H1 (cell line): ENCODE measurements at regions not wholly inside any gene's neighbourhood (a gene's known extent, or its start where the extent isn't known, plus 50 kb on each side); places are given as distances from the start of the nearest gene placed in this dataset.

ENCODE experiments used
- CTCF ChIA-PET: fragments of 300-600 bp; sonication (Branson Sonifier 250); formaldehyde crosslinking; loops from one replicate; lab custom pipeline; 2021; ENCODE audit not compliant: partially characterized antibody; lab: Charles Lee
- POLR2A ChIA-PET: fragments of 300-600 bp; sonication (Branson Sonifier 250); formaldehyde crosslinking; loops from one replicate; lab custom pipeline; 2021; ENCODE audit warnings: inconsistent platforms; ENCODE audit not compliant: partially characterized antibody; lab: Charles Lee
- DNase-seq, 2 experiments: peaks; one replicate each; pipeline versions ENCODE4 v3.0.0 to v3.0.0-alpha.2; 2010 to 2022; ENCODE audit warnings: low spot score in 2 of 2, low read depth in 1 of 2, mixed read lengths in 1 of 2
- FAIRE-seq: peaks from 2 replicates; lab custom pipeline; 2011; peaks lifted over from hg19 to GRCh38; lab: Jason Lieb, UNC
- H2AFZ ChIP-seq: 2 replicates; pipeline ENCODE4 v1.8.1; 2012; ENCODE audit warnings: low read length, inconsistent platforms
- H2AK5ac ChIP-seq: 2 replicates; pipeline ENCODE4 v1.6.1; 2013; ENCODE audit warnings: low read depth, low read length
- H2BK120ac ChIP-seq: replicated peaks from 2 replicates; pipeline ENCODE3; 2013; ENCODE audit warnings: low read depth, low read length, inconsistent platforms
- H2BK12ac ChIP-seq: 2 replicates; pipeline ENCODE4 v1.6.1; 2013; ENCODE audit warnings: low read depth, low read length
- H2BK15ac ChIP-seq: 2 replicates; pipeline ENCODE4 v1.6.1; 2013; ENCODE audit warnings: low read length
- H2BK20ac ChIP-seq: 2 replicates; pipeline ENCODE4 v1.6.1; 2013; ENCODE audit warnings: low read length
- H2BK5ac ChIP-seq: 2 replicates; pipeline ENCODE4 v1.6.1; 2013; ENCODE audit warnings: low read depth, low read length
- H3K14ac ChIP-seq: 2 replicates; pipeline ENCODE4 v1.6.1; 2013; ENCODE audit warnings: inconsistent platforms; ENCODE audit not compliant: insufficient read length
- H3K18ac ChIP-seq: 2 replicates; pipeline ENCODE4 v1.6.1; 2013; ENCODE audit warnings: low read length; ENCODE audit errors: extremely low read depth
- H3K23ac ChIP-seq: 2 replicates; pipeline ENCODE4 v1.6.1; 2013; ENCODE audit warnings: inconsistent platforms; ENCODE audit not compliant: insufficient read length
- H3K23me2 ChIP-seq: 2 replicates; pipeline ENCODE4 v1.6.1; 2013; ENCODE audit warnings: low read depth, low read length
- H3K27ac ChIP-seq: 2 replicates; pipeline ENCODE4 v1.6.1; 2011; ENCODE audit warnings: low read depth, low read length, inconsistent platforms
- H3K27me3 ChIP-seq, 4 experiments: replicated peaks in 1 of 4; 1 replicate in 1 of 4; 2 replicates in 3 of 4; pipeline versions ENCODE4 v1.6.1 to v1.8.1; 2011 to 2013; ENCODE audit warnings: low read length in 3 of 4, mild to moderate bottlenecking in 3 of 4, inconsistent platforms in 2 of 4, mixed read lengths in 2 of 4, moderate library complexity in 1 of 4; ENCODE audit not compliant: control insufficient read depth in 3 of 4, insufficient read depth in 3 of 4; ENCODE audit errors: extremely low read depth in 1 of 4
- H3K36me3 ChIP-seq, 4 experiments: 2 replicates each; pipeline versions ENCODE4 v1.6.1 to v1.8.1; 2011 to 2013; ENCODE audit warnings: mild to moderate bottlenecking in 4 of 4, low read length in 3 of 4, moderate library complexity in 2 of 4, control low read depth in 1 of 4, inconsistent platforms in 1 of 4; ENCODE audit not compliant: insufficient read depth in 4 of 4, control insufficient read depth in 2 of 4
- H3K4ac ChIP-seq: replicated peaks from 2 replicates; pipeline ENCODE3; 2013; ENCODE audit warnings: low read length, low read depth, mixed read lengths, inconsistent platforms; ENCODE audit not compliant: insufficient read length
- H3K4me1 ChIP-seq, 4 experiments: replicated peaks in 1 of 4; 1 replicate in 1 of 4; 2 replicates in 3 of 4; pipeline versions ENCODE4 v1.6.1 to v1.8.1; 2011 to 2013; ENCODE audit warnings: low read length in 3 of 4, inconsistent platforms in 2 of 4, mixed read lengths in 1 of 4; ENCODE audit not compliant: insufficient read depth in 4 of 4, control insufficient read depth in 3 of 4
- H3K4me2 ChIP-seq, 2 experiments: 2 replicates each; pipeline versions ENCODE4 v1.6.1 to v1.8.1; 2011 to 2013; ENCODE audit warnings: low read depth in 2 of 2, low read length in 2 of 2, control low read depth in 1 of 2, inconsistent platforms in 1 of 2, mild to moderate bottlenecking in 1 of 2; ENCODE audit not compliant: insufficient read depth in 1 of 2
- H3K4me3 ChIP-seq, 4 experiments: fragments of 200-600, 300-600 bp in 1 of 4; sonication (generic), shearing (Covaris generic), sonication (Bioruptor Twin) in 1 of 4; 2 replicates each; pipeline versions ENCODE4 v1.5.1 to v1.8.1; 2011 to 2016; ENCODE audit warnings: low read length in 4 of 4, low read depth in 3 of 4, control low read depth in 2 of 4, inconsistent platforms in 2 of 4, mild to moderate bottlenecking in 2 of 4, mixed read lengths in 1 of 4, moderate library complexity in 1 of 4; ENCODE audit not compliant: insufficient read depth in 2 of 4; ENCODE audit errors: extremely low read depth in 1 of 4
- H3K56ac ChIP-seq: replicated peaks from 2 replicates; pipeline ENCODE3; 2013; ENCODE audit warnings: low read depth, mild to moderate bottlenecking, mixed read lengths, low read length, inconsistent platforms; ENCODE audit not compliant: insufficient read length
- H3K79me1 ChIP-seq: 2 replicates; pipeline ENCODE4 v1.6.1; 2013; ENCODE audit warnings: low read depth, low read length, control low read depth
- H3K79me2 ChIP-seq, 2 experiments: 2 replicates each; pipeline versions ENCODE4 v1.6.1 to v1.8.1; 2012 to 2013; ENCODE audit warnings: low read length in 2 of 2, mild to moderate bottlenecking in 2 of 2, inconsistent platforms in 1 of 2; ENCODE audit not compliant: insufficient read depth in 2 of 2, control insufficient read depth in 1 of 2
- H3K9ac ChIP-seq, 4 experiments: replicated peaks in 1 of 4; 1 replicate in 1 of 4; 2 replicates in 3 of 4; pipeline versions ENCODE4 v1.6.1 to v1.8.1; 2011 to 2013; ENCODE audit warnings: low read depth in 3 of 4, low read length in 3 of 4, control low read depth in 2 of 4, mild to moderate bottlenecking in 2 of 4, moderate library complexity in 2 of 4, inconsistent platforms in 1 of 4; ENCODE audit errors: extremely low read depth in 1 of 4
- H3K9me3 ChIP-seq, 2 experiments: 2 replicates each; pipeline versions ENCODE4 v1.6.1 to v1.8.1; 2012 to 2013; ENCODE audit warnings: mild to moderate bottlenecking in 2 of 2, moderate library complexity in 2 of 2, control low read depth in 1 of 2, inconsistent platforms in 1 of 2, low read depth in 1 of 2, low read length in 1 of 2, mixed read lengths in 1 of 2; ENCODE audit not compliant: insufficient read depth in 2 of 2
- H4K20me1 ChIP-seq, 2 experiments: replicated peaks in 1 of 2; 2 replicates each; pipeline versions ENCODE3 to v1.8.1; 2011 to 2013; ENCODE audit warnings: inconsistent platforms in 2 of 2, low read length in 2 of 2, mild to moderate bottlenecking in 1 of 2; ENCODE audit not compliant: insufficient read depth in 2 of 2, control insufficient read depth in 1 of 2
- H4K5ac ChIP-seq: 2 replicates; pipeline ENCODE4 v1.6.1; 2013; ENCODE audit warnings: low read length, low read depth, mixed read lengths, inconsistent platforms; ENCODE audit not compliant: insufficient read length
- H4K8ac ChIP-seq: 2 replicates; pipeline ENCODE4 v1.8.0; 2013; ENCODE audit warnings: mild to moderate bottlenecking, moderate library complexity, low read length, inconsistent platforms; ENCODE audit not compliant: insufficient read depth; ENCODE audit errors: extremely low read depth
- H4K91ac ChIP-seq: replicated peaks from 2 replicates; pipeline ENCODE3; 2013; ENCODE audit warnings: low read length, mixed read lengths, inconsistent platforms; ENCODE audit not compliant: insufficient read length
- CBX5 ChIP-seq: fragments of 300-800, 300-1000 bp; sonication (generic); IDR thresholded peaks from 2 replicates; pipeline ENCODE4 v1.7.1; 2016; ENCODE audit warnings: antibody characterized with exemption, low read length, low read depth
- CEBPB ChIP-seq: IDR thresholded peaks from 2 replicates; pipeline ENCODE4 v1.6.1; 2012; ENCODE audit warnings: low read depth, low read length
- EZH2 ChIP-seq: fragments of 200-600 bp; sonication (generic); IDR thresholded peaks from 2 replicates; pipeline ENCODE4 v1.7.1; 2012; ENCODE audit warnings: low read depth, mild to moderate bottlenecking, moderate library complexity, low read length, inconsistent platforms; ENCODE audit not compliant: severe bottlenecking
- JUN ChIP-seq: IDR thresholded peaks from 2 replicates; pipeline ENCODE4 v1.6.1; 2011; ENCODE audit warnings: low read depth, mild to moderate bottlenecking, improper control_type of control experiment, low read length
- POLR2A ChIP-seq, 2 experiments: IDR thresholded peaks; 1 replicate in 1 of 2; 2 replicates in 1 of 2; pipeline ENCODE4 v1.6.1; 2011; ENCODE audit warnings: low read depth in 2 of 2, low read length in 2 of 2, mild to moderate bottlenecking in 2 of 2; ENCODE audit errors: control extremely low read depth in 1 of 2
- RAD21 ChIP-seq, 2 experiments: IDR thresholded peaks in 1 of 2; conservative IDR thresholded peaks in 1 of 2; 2 replicates each; pipeline ENCODE4 v1.6.1; 2011; ENCODE audit warnings: low read depth in 2 of 2, low read length in 2 of 2, improper control_type of control experiment in 1 of 2, inconsistent platforms in 1 of 2, mild to moderate bottlenecking in 1 of 2, moderate library complexity in 1 of 2
- RBBP5 ChIP-seq: IDR thresholded peaks from 2 replicates; pipeline ENCODE4 v1.7.1; 2012; ENCODE audit warnings: low read depth, mild to moderate bottlenecking, inconsistent platforms, low read length, moderate library complexity, borderline replicate concordance
- RXRA ChIP-seq: IDR thresholded peaks from 2 replicates; pipeline ENCODE4 v1.6.1; 2011; ENCODE audit warnings: low read depth, mild to moderate bottlenecking, low read length, moderate library complexity; ENCODE audit not compliant: insufficient read depth
- TAF7 ChIP-seq: optimal IDR thresholded peaks from 2 replicates; pipeline ENCODE3; 2011; ENCODE audit warnings: low read depth, mild to moderate bottlenecking, inconsistent platforms, low read length, moderate library complexity, borderline replicate concordance
- TBP ChIP-seq: IDR thresholded peaks from 2 replicates; pipeline ENCODE4 v1.6.1; 2011; ENCODE audit warnings: low read depth, low read length, improper control_type of control experiment
- TEAD4 ChIP-seq: IDR thresholded peaks from 2 replicates; pipeline ENCODE4 v1.6.1; 2012; ENCODE audit warnings: low read depth, low read length, inconsistent platforms, mixed read lengths
- WGBS, 2 experiments: shearing (Covaris generic) in 1 of 2; methylation state at CpG; one replicate each; pipeline versions ENCODE4 v1.1.6 to v1.1.7; 2013 to 2015; ENCODE audit warnings: low lambda C conversion rate in 2 of 2, mixed read lengths in 2 of 2, inconsistent platforms in 1 of 2, low coverage in 1 of 2, missing lambda C conversion rate in 1 of 2; ENCODE audit not compliant: insufficient replicate concordance in 2 of 2, insufficient coverage in 1 of 2, insufficient read length in 1 of 2; ENCODE audit errors: extremely low coverage in 1 of 2, missing lambda C conversion rate in 1 of 2; 5-methylcytosine and 5-hydroxymethylcytosine counted together
- TF ChIP-seq, protein P1 (sequence below), 3 experiments: IDR thresholded peaks; 1 replicate in 2 of 3; 2 replicates in 1 of 3; pipeline versions ENCODE4 v1.5.1 to v1.6.1; 2011; ENCODE audit warnings: low read length in 3 of 3, mild to moderate bottlenecking in 3 of 3, inconsistent platforms in 2 of 3, low read depth in 1 of 3, moderate library complexity in 1 of 3; ENCODE audit not compliant: insufficient read depth in 1 of 3; ENCODE audit errors: control extremely low read depth in 1 of 3

DNA sequence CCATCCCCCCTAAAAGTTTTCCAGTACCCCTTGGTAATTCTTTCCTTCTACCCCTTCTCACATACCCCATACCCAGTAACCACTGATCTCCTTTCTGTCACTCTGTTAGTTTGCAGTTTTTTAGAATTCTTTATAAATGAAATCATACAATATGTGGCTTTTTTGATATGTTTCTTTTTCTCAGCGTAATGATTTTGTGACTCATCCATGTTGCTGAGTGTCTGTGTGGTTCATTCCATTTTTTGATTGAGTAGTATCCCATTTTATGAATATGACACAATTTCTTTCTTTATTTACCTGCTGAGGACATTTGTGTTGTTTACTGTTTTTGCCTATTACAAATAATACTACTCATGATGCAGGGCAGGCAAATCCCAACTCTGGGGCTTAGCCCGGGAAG is 1605.3 kb downstream of the BRINP3 start:
- Histone ChIP-seq H3K27me3 (no peaks in the 10 kb centered on the region), H2BK15ac (no peak overlapping the region), H3K79me1 (no peaks in the 10 kb centered on the region), H3K4me2 (no peak overlapping the region), H4K8ac (no peak overlapping the region), H3K4me3 (no peak overlapping the region), H3K27ac (no peak overlapping the region), H2AFZ (no peak overlapping the region), H2BK5ac (no peak overlapping the region), H2BK20ac (no peak overlapping the region), H4K5ac (no peak overlapping the region), H3K79me2 (no peaks in the 10 kb centered on the region), H2BK12ac (no peak overlapping the region), H3K9ac (no peak overlapping the region), H2AK5ac (no peak overlapping the region), H3K9me3 (no peaks in the 10 kb centered on the region), H4K91ac (no peak overlapping the region), H3K18ac (no peak overlapping the region), H3K36me3 (no peaks in the 10 kb centered on the region), H3K56ac (no peak overlapping the region), H3K23ac (no peak overlapping the region), H3K4me1 (no peaks in the 10 kb centered on the region), H3K4ac (no peak overlapping the region), H3K23me2 (no peaks in the 10 kb centered on the region), H2BK120ac (no peak overlapping the region), H4K20me1 (no peaks in the 10 kb centered on the region), H3K14ac (no peak overlapping the region)
- POLR2A ChIA-PET = no interaction called here
- FAIRE-seq = no peak
- 93% methylated on average over 2 of the region's 2 CpGs; no CpG with 5 or more reads in 1 of the 2 experiments for WGBS, 2 experiments
- CTCF ChIA-PET = interaction anchor here (1.5 kb wide), 1 partner anchor 33 kb away, joined by 3 read pairs; no protein-coding TSS in a partner anchor
- no peak for DNase-seq
- no peak for TF ChIP-seq TEAD4
- no peak for TF ChIP-seq RBBP5
- no peak for TF ChIP-seq CBX5
- no peak for TF ChIP-seq JUN
- no peak for TF ChIP-seq EZH2
- no peak for TF ChIP-seq RXRA
- no peak for TF ChIP-seq RAD21 (IDR thresholded peaks at IDR 0.05 in 1 of 2, conservative IDR thresholded peaks at IDR 0.05 in 1 of 2; ENCODE audit: low read depth in 2 of 2, low read length in 2 of 2)
- TF ChIP-seq, protein P1, sequence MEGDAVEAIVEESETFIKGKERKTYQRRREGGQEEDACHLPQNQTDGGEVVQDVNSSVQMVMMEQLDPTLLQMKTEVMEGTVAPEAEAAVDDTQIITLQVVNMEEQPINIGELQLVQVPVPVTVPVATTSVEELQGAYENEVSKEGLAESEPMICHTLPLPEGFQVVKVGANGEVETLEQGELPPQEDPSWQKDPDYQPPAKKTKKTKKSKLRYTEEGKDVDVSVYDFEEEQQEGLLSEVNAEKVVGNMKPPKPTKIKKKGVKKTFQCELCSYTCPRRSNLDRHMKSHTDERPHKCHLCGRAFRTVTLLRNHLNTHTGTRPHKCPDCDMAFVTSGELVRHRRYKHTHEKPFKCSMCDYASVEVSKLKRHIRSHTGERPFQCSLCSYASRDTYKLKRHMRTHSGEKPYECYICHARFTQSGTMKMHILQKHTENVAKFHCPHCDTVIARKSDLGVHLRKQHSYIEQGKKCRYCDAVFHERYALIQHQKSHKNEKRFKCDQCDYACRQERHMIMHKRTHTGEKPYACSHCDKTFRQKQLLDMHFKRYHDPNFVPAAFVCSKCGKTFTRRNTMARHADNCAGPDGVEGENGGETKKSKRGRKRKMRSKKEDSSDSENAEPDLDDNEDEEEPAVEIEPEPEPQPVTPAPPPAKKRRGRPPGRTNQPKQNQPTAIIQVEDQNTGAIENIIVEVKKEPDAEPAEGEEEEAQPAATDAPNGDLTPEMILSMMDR (IDR thresholded peaks at IDR 0.05; ENCODE audit: control extremely low read depth in 1 of 3, insufficient read depth in 1 of 3, low read depth in 1 of 3, low read length in 3 of 3) = no peak
- no peak for TF ChIP-seq TAF7
- TF ChIP-seq POLR2A (IDR thresholded peaks at IDR 0.05; ENCODE audit: control extremely low read depth in 1 of 2, low read depth in 2 of 2, low read length in 2 of 2) = no peak
- no peak for TF ChIP-seq CEBPB
- TF ChIP-seq TBP = no peak
